Gastroesophageal sphincter (tissue), 4 donors: ENCODE measurements at regions not wholly inside any gene's neighbourhood (a gene's known extent, or its start where the extent isn't known, plus 50 kb on each side); places are given as distances from the start of the nearest gene placed in this dataset.

Experiments
- ATAC-seq: fragments of 150-250 bp; one replicate; pipeline ENCODE4 v1.9.1; 2016; ENCODE audit warnings: mild to moderate bottlenecking, moderate library complexity
- H3K27ac ChIP-seq, 4 donors: fragments of 200-600 bp; sonication (generic) in 3 of 4; 1 replicate in 3 of 4; 2 replicates in 1 of 4; pipeline ENCODE4 v1.5.1; 2016 to 2019
- H3K27me3 ChIP-seq: fragments of 200-600 bp; sonication (generic); one replicate; pipeline ENCODE4 v1.5.1; 2019
- H3K36me3 ChIP-seq, 2 donors: fragments of 200-600 bp; sonication (generic); one replicate each; pipeline ENCODE4 v1.5.1; 2019; ENCODE audit warnings: control low read depth in 1 of 2
- H3K4me1 ChIP-seq, 3 donors: fragments of 200-600 bp; sonication (generic); 1 replicate in 2 of 3; 2 replicates in 1 of 3; pipeline ENCODE4 v1.5.1; 2016 to 2019; ENCODE audit warnings: control low read depth in 2 of 3
- H3K4me3 ChIP-seq, 2 donors: fragments of 200-600 bp; sonication (generic); one replicate each; pipeline ENCODE4 v1.5.1; 2019; ENCODE audit warnings: mild to moderate bottlenecking in 1 of 2, moderate library complexity in 1 of 2
- H3K9me3 ChIP-seq, 3 donors: fragments of 200-600 bp; sonication (generic); one replicate each; pipeline ENCODE4 v1.5.1; 2017 to 2019; ENCODE audit warnings: control low read depth in 2 of 3
- EP300 ChIP-seq: sonication (generic); formaldehyde crosslinking; IDR thresholded peaks from one replicate; pipeline ENCODE4 v1.6.1; 2017; ENCODE audit warnings: antibody characterized with exemption, mild to moderate bottlenecking
- POLR2A ChIP-seq, 2 donors: fragments of 450-650 bp; IDR thresholded peaks; one replicate each; pipeline ENCODE4 v1.6.1; 2017; ENCODE audit warnings: antibody characterized with exemption in 2 of 2, mild to moderate bottlenecking in 2 of 2, moderate library complexity in 1 of 2
- POLR2AphosphoS5 ChIP-seq: sonication (generic); formaldehyde crosslinking; IDR thresholded peaks from one replicate; pipeline ENCODE4 v1.6.1; 2017; ENCODE audit warnings: antibody characterized with exemption
- WGBS, 2 donors: methylation state at CpG; one replicate each; pipeline ENCODE4 v1.1.5; 2018; ENCODE audit warnings: low coverage in 1 of 2; 5-methylcytosine and 5-hydroxymethylcytosine counted together
- TF ChIP-seq, protein P1 (sequence below), 4 experiments: fragments of 200-600 bp in 2 of 4; fragments of 450-650 bp in 2 of 4; sonication (generic) in 1 of 4; IDR thresholded peaks; one replicate each; pipeline ENCODE4 v1.5.1; 2017 to 2019; ENCODE audit warnings: antibody characterized with exemption in 4 of 4, mild to moderate bottlenecking in 2 of 4, moderate library complexity in 2 of 4

DNA sequence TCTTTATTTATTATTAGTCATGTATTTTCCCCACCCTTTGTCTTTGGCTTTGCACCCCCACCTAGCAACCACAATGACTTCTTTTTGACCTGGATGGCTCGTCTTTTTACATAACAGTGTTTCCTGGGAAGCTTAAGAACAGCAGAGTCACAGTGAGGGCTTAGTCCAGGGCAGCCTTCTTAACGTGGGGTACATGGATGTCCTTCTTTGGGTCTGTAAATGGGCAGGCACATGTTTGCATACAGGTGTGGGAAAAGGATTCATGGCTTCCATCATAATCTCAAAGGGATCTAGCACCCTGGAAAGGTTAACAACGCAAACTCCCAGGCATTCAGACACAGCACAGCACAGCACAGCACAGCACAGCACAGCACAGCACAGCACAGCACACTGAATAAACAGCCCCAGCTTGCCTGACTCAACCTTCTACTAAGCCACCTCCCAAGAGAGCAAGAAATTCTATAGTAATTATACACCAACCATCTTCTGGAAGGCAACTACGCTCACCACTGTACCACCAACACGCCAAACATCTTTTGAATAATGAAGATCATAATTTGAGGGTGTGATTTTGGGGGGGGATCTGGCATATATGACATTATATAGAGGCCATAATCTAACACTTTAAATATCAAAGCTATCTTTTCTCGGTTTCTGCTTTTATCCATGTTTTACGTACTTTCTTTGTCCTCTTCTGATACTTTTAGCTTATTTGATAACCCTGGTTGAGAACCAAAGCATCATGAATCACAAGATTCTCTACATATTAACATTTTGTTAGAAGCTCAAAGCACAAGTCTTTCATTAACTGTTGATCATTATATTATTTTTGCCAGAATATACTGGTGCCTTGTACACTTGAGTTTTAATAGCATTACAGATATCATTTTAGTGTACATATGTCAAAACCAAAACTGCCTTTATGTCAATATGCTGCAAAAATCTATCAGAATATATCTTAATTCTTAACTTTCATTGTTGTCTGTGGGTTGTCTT lies 177.2 kb upstream of the KLF14 start:
- H3K4me1 ChIP-seq, result peaks cover 34 to 72% (median 36%) of the 10 kb centered on the region in 3 donors
- no peaks in the 10 kb centered on the region for H3K9me3 ChIP-seq
- WGBS, 2 donors, result 80 to 88% methylated on average over 4 to 5 of the region's 7 CpGs
- no peak for TF ChIP-seq EP300
- TF ChIP-seq POLR2A (IDR thresholded peaks at IDR 0.05), result no peak
- TF ChIP-seq, protein P1, sequence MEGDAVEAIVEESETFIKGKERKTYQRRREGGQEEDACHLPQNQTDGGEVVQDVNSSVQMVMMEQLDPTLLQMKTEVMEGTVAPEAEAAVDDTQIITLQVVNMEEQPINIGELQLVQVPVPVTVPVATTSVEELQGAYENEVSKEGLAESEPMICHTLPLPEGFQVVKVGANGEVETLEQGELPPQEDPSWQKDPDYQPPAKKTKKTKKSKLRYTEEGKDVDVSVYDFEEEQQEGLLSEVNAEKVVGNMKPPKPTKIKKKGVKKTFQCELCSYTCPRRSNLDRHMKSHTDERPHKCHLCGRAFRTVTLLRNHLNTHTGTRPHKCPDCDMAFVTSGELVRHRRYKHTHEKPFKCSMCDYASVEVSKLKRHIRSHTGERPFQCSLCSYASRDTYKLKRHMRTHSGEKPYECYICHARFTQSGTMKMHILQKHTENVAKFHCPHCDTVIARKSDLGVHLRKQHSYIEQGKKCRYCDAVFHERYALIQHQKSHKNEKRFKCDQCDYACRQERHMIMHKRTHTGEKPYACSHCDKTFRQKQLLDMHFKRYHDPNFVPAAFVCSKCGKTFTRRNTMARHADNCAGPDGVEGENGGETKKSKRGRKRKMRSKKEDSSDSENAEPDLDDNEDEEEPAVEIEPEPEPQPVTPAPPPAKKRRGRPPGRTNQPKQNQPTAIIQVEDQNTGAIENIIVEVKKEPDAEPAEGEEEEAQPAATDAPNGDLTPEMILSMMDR (IDR thresholded peaks at IDR 0.05), result no peak
- no peak for TF ChIP-seq POLR2AphosphoS5
- no peak for ATAC-seq
- H3K27ac ChIP-seq, result peak overlapping the region in 3 of 4 donors; percentile 80 to 89 (median 82)
- H3K4me3 ChIP-seq, result peak overlapping the region in 1 of 2 donors; percentile 41
- peaks cover 0 to 22% of the 10 kb centered on the region in 2 donors for H3K36me3 ChIP-seq
- H3K27me3 ChIP-seq, result no peaks in the 10 kb centered on the region

DNA sequence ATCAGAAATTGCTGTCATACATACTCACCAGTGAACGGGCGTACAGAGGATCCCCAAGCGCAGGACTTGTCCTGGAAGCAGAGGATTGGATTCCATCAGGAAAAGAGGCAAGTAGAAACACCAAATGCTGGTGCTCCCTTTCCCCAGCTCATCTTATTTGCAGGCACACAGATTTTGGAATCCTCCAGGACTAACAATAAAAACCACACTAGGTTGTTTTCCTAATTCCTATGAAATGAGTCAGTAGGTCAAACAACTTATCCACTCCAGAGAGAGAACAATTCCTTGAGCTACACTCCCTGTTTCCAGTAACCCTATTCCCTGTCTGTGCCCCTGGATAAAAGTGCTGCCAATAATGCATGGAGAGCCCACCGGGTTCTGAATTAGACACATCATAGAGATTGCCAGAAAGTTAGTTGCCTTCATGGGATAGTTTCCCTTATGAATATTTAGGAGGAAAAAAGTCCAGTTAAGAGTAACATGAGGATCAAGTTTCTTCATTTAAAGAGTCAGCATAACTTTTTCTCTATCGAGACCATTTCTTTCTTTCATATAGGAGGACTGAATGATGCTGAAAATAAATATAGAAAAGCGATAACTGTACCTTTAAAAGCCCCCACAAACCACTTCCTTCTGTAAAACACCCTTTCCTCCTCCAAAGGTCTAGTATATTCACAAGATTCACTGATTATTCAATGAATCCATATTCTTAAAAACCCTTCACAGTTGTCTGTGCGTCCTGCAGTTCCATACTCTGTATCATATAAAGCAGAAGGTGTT lies 178.3 kb upstream of the KLF14 start:
- no peaks in the 10 kb centered on the region for H3K27me3 ChIP-seq
- WGBS, 2 donors, result 41 to 44% methylated on average over 7 of the region's 7 CpGs
- peaks cover 42 to 82% (median 44%) of the 10 kb centered on the region in 3 donors for H3K4me1 ChIP-seq
- peaks cover 0 to 21% of the 10 kb centered on the region in 2 donors for H3K36me3 ChIP-seq
- peak overlapping the region; percentile 30 to 41 for H3K4me3 ChIP-seq
- H3K9me3 ChIP-seq, result no peaks in the 10 kb centered on the region
- ATAC-seq, result no peak
- H3K27ac ChIP-seq, result peak overlapping the region; percentile 69 to 89 (median 81)
- TF ChIP-seq POLR2AphosphoS5 (peak; percentile 42), EP300 (no peak)

GRCh38 chr7:130912862-130913638 lies 179.0 kb upstream of the KLF14 start:
- WGBS, 2 donors, result 6 to 9% methylated on average over 14 to 18 of the region's 18 CpGs
- H3K9me3 ChIP-seq, result no peaks in the 10 kb centered on the region
- H3K4me1 ChIP-seq, result peaks cover 44 to 90% (median 44%) of the 10 kb centered on the region in 3 donors
- peak overlapping the region; percentile 30 to 41 for H3K4me3 ChIP-seq
- TF ChIP-seq EP300 (no peak), POLR2AphosphoS5 (peak; percentile 87), POLR2A (IDR thresholded peaks at IDR 0.05) (peak in 1 of 2 donors; percentile 8)
- TF ChIP-seq, protein P1 (IDR thresholded peaks at IDR 0.05), result no peak
- H3K27ac ChIP-seq, result peak overlapping the region; percentile 69 to 89 (median 81)
- peaks cover 0 to 24% of the 10 kb centered on the region in 2 donors for H3K36me3 ChIP-seq
- H3K27me3 ChIP-seq, result no peaks in the 10 kb centered on the region
- ATAC-seq, result peak; percentile 83

GRCh38 chr7:130913639-130914553 lies 179.9 kb upstream of the KLF14 start:
- peak overlapping the region; percentile 30 to 41 for H3K4me3 ChIP-seq
- no peaks in the 10 kb centered on the region for H3K27me3 ChIP-seq
- ATAC-seq, result no peak
- peaks cover 0 to 18% of the 10 kb centered on the region in 2 donors for H3K36me3 ChIP-seq
- 22 to 36% methylated on average over 11 to 12 of the region's 12 CpGs for WGBS, 2 donors
- H3K4me1 ChIP-seq, result peaks cover 45 to 98% (median 47%) of the 10 kb centered on the region in 3 donors
- H3K9me3 ChIP-seq, result no peaks in the 10 kb centered on the region
- no peak for TF ChIP-seq POLR2A (IDR thresholded peaks at IDR 0.05)
- TF ChIP-seq, protein P1 (IDR thresholded peaks at IDR 0.05), result no peak
- TF ChIP-seq POLR2AphosphoS5, result no peak
- TF ChIP-seq EP300, result no peak
- peak overlapping the region; percentile 69 to 89 (median 81) for H3K27ac ChIP-seq
